ENCODE measurements at regions not wholly inside any gene's neighbourhood (a gene's known extent, or its start where the extent isn't known, plus 50 kb on each side); places are given as distances from the start of the nearest gene placed in this dataset.

GRCh38 chr1:87790756-87791155, 462.1 kb downstream of the LMO4 start:
- DNase-seq = no peak

GRCh38 chr1:87791931-87792740, 463.5 kb downstream of the LMO4 start:
- no peak for DNase-seq

- no peak for DNase-seq
Measured at GRCh38 chr1:87794788-87795614, 466.3 kb downstream of the LMO4 start.

GRCh38 chr1:87795615-87796337, 467.1 kb downstream of the LMO4 start:
- DNase-seq = no peak

- DNase-seq = no peak
Measured at GRCh38 chr1:87796471-87796901, 467.8 kb downstream of the LMO4 start.

- no peak for DNase-seq
Measured at GRCh38 chr1:87799451-87799850, 470.8 kb downstream of the LMO4 start.

GRCh38 chr1:87800006-87800405, 471.3 kb downstream of the LMO4 start:
- no peak for DNase-seq

- no peak for DNase-seq
Measured at GRCh38 chr1:87803375-87803774, 474.7 kb downstream of the LMO4 start.

GRCh38 chr1:87804128-87804527, 475.4 kb downstream of the LMO4 start:
- DNase-seq = no peak

GRCh38 chr1:87805666-87806378, 477.1 kb downstream of the LMO4 start:
- no peak for DNase-seq

- no peak for DNase-seq
Measured at GRCh38 chr1:87806379-87807094, 477.9 kb downstream of the LMO4 start.

- DNase-seq = no peak
Measured at GRCh38 chr1:87810166-87810565, 481.5 kb downstream of the LMO4 start.

GRCh38 chr1:87812871-87813577, 484.3 kb downstream of the LMO4 start:
- no peak for DNase-seq

- no peak for DNase-seq
Measured at GRCh38 chr1:87814573-87814972, 485.9 kb downstream of the LMO4 start.

- no peak for DNase-seq
Measured at GRCh38 chr1:87816646-87817045, 488.0 kb downstream of the LMO4 start.

GRCh38 chr1:87820668-87821334, 492.1 kb downstream of the LMO4 start:
- no peak for DNase-seq

- DNase-seq = no peak
Measured at GRCh38 chr1:87821335-87821697, 492.6 kb downstream of the LMO4 start.

- no peak for DNase-seq
Measured at GRCh38 chr1:87826681-87827251, 498.1 kb downstream of the LMO4 start.

- no peak for DNase-seq
Measured at GRCh38 chr1:87829360-87829759, 500.7 kb downstream of the LMO4 start.

- no peak for DNase-seq
Measured at GRCh38 chr1:87830432-87830978, 501.8 kb downstream of the LMO4 start.
